GM23338 (cell line): ENCODE measurements at regions not wholly inside any gene's neighbourhood (a gene's known extent, or its start where the extent isn't known, plus 50 kb on each side); places are given as distances from the start of the nearest gene placed in this dataset.
A peak's percentile ranks its signal among the peaks of the same experiment; 100 is the strongest.

Experiments used
- ATAC-seq: fragments of 200-7000 bp; cut with Tn5 transposase; 3 replicates; pipeline ENCODE4 v1.9.1; 2020
- DNase-seq: peaks from one replicate; pipeline ENCODE4 v3.0.0-alpha.2; 2015; ENCODE audit warnings: low spot score
- H2AFZ ChIP-seq: fragments of 200-600 bp; sonication (generic); 2 replicates; pipeline ENCODE4 v1.8.0; 2016; ENCODE audit warnings: antibody characterized with exemption, mild to moderate bottlenecking, moderate library complexity
- H3F3A ChIP-seq: fragments of 200-600 bp; sonication (generic); replicated peaks from 2 replicates; pipeline ENCODE4 v1.8.0; 2017; ENCODE audit warnings: antibody characterized with exemption, mixed run types, low read depth
- H3K27ac ChIP-seq: fragments of 200-600 bp; sonication (generic); 2 replicates; pipeline ENCODE4 v1.6.1; 2016; ENCODE audit warnings: low read depth
- H3K27me3 ChIP-seq: fragments of 200-600 bp; sonication (generic); 2 replicates; pipeline ENCODE4 v1.8.0; 2016; ENCODE audit warnings: mild to moderate bottlenecking, mixed run types, moderate library complexity; ENCODE audit not compliant: insufficient read depth
- H3K36me3 ChIP-seq: fragments of 200-600 bp; sonication (generic); 2 replicates; pipeline ENCODE4 v1.8.0; 2016; ENCODE audit warnings: mild to moderate bottlenecking; ENCODE audit not compliant: insufficient read depth
- H3K4me1 ChIP-seq: fragments of 200-600 bp; sonication (generic); 2 replicates; pipeline ENCODE4 v1.8.0; 2016; ENCODE audit warnings: mild to moderate bottlenecking, moderate library complexity; ENCODE audit not compliant: insufficient read depth
- H3K4me2 ChIP-seq: fragments of 200-600 bp; sonication (generic); 2 replicates; pipeline ENCODE4 v1.7.1; 2017; ENCODE audit warnings: mixed run types
- H3K4me3 ChIP-seq: fragments of 200-600 bp; sonication (generic); 2 replicates; pipeline ENCODE4 v1.6.1; 2016; ENCODE audit warnings: mixed run types
- H3K79me2 ChIP-seq: fragments of 200-600 bp; sonication (generic); replicated peaks from 2 replicates; pipeline ENCODE4 v1.8.0; 2017; ENCODE audit warnings: mild to moderate bottlenecking; ENCODE audit not compliant: insufficient read depth
- H3K9me2 ChIP-seq: fragments of 200-600 bp; sonication (generic); 2 replicates; pipeline ENCODE4 v1.8.0; 2017; ENCODE audit not compliant: insufficient read depth
- H4K20me1 ChIP-seq: fragments of 200-600 bp; sonication (generic); replicated peaks from 2 replicates; pipeline ENCODE4 v1.8.0; 2017; ENCODE audit warnings: mild to moderate bottlenecking; ENCODE audit not compliant: insufficient read depth
- H3K27ac Mint-ChIP-seq: 2 replicates; pipeline ENCODE4 v1.8.0; 2020; ENCODE audit warnings: inconsistent platforms, mild to moderate bottlenecking, moderate library complexity, mixed read lengths
- H3K27me3 Mint-ChIP-seq: 3 replicates; pipeline ENCODE4 v1.8.0; 2022; ENCODE audit warnings: low read depth, mild to moderate bottlenecking, moderate library complexity, mixed read lengths, inconsistent platforms; ENCODE audit not compliant: insufficient read depth, poor library complexity
- H3K36me3 Mint-ChIP-seq: 3 replicates; pipeline ENCODE4 v1.8.0; 2021; ENCODE audit warnings: low read depth, mild to moderate bottlenecking, inconsistent platforms, moderate library complexity, mixed read lengths
- H3K4me1 Mint-ChIP-seq: 3 replicates; pipeline ENCODE4 v1.8.0; 2020; ENCODE audit warnings: mild to moderate bottlenecking, inconsistent platforms, mixed read lengths
- H3K4me3 Mint-ChIP-seq: 3 replicates; pipeline ENCODE4 v1.8.0; 2021; ENCODE audit warnings: moderate library complexity, mild to moderate bottlenecking, inconsistent platforms, mixed read lengths
- H3K9me3 Mint-ChIP-seq: 3 replicates; pipeline ENCODE4 v1.8.0; 2020; ENCODE audit warnings: moderate library complexity, mild to moderate bottlenecking, inconsistent platforms, mixed read lengths
- CREB1 ChIP-seq: fragments of 250-450 bp; sonication (Bioruptor Pico); IDR thresholded peaks from 2 replicates; pipeline ENCODE4 v1.5.0; 2020; ENCODE audit warnings: low read depth, mild to moderate bottlenecking, moderate library complexity
- EZH2 ChIP-seq: fragments of 200-600 bp; sonication (generic); IDR thresholded peaks from one replicate; pipeline ENCODE4 v1.8.0; 2017; ENCODE audit warnings: antibody characterized with exemption, mild to moderate bottlenecking, low read depth; ENCODE audit not compliant: unreplicated experiment
- EZH2phosphoT487 ChIP-seq: fragments of 200-600 bp; sonication (generic); IDR thresholded peaks from one replicate; pipeline ENCODE4 v1.8.1; 2018; ENCODE audit warnings: antibody characterized with exemption; ENCODE audit not compliant: unreplicated experiment
- JUNB ChIP-seq: IDR thresholded peaks from one replicate; pipeline ENCODE4 v1.6.1; 2016; ENCODE audit warnings: antibody characterized with exemption; ENCODE audit not compliant: unreplicated experiment
- NANOG ChIP-seq: IDR thresholded peaks from 2 replicates; pipeline ENCODE4 v1.6.1; 2016; ENCODE audit warnings: antibody characterized with exemption, borderline replicate concordance
- POLR2AphosphoS5 ChIP-seq: IDR thresholded peaks from 2 replicates; pipeline ENCODE4 v1.6.1; 2016; ENCODE audit warnings: antibody characterized with exemption, low read depth
- STAT1 ChIP-seq: IDR thresholded peaks from one replicate; pipeline ENCODE4 v1.6.1; 2016; ENCODE audit warnings: antibody characterized with exemption; ENCODE audit not compliant: unreplicated experiment
- ZNF114 ChIP-seq: fragments of 250-450 bp; sonication (Bioruptor Pico); IDR thresholded peaks from 2 replicates; pipeline ENCODE4 v1.5.0; 2020; ENCODE audit warnings: mild to moderate bottlenecking, moderate library complexity
- ZNF331 ChIP-seq: fragments of 250-450 bp; sonication (Bioruptor Pico); IDR thresholded peaks from 2 replicates; pipeline ENCODE4 v1.5.0; 2020; ENCODE audit warnings: low read depth, mild to moderate bottlenecking, moderate library complexity
- TF ChIP-seq, protein P1 (sequence below): IDR thresholded peaks from 2 replicates; pipeline ENCODE4 v1.6.1; 2016; ENCODE audit warnings: antibody characterized with exemption
- TF ChIP-seq, protein P2 (sequence below): IDR thresholded peaks from one replicate; pipeline ENCODE4 v1.6.1; 2018; ENCODE audit warnings: antibody characterized with exemption; ENCODE audit not compliant: unreplicated experiment
- TF ChIP-seq, protein P3 (sequence below): fragments of 250-450 bp; sonication (Bioruptor Pico); IDR thresholded peaks from 2 replicates; pipeline ENCODE4 v1.5.0; 2020; ENCODE audit warnings: mild to moderate bottlenecking, moderate library complexity
- TF ChIP-seq, protein P4 (sequence below), 2 experiments: fragments of 200-600 bp in 1 of 2; sonication (generic) in 1 of 2; conservative IDR thresholded peaks; 2 replicates each; pipeline versions ENCODE4 v1.5.1 to v1.6.1; 2016 to 2017; ENCODE audit warnings: antibody characterized with exemption in 2 of 2, low read depth in 2 of 2, mild to moderate bottlenecking in 2 of 2, moderate library complexity in 1 of 2

DNA sequence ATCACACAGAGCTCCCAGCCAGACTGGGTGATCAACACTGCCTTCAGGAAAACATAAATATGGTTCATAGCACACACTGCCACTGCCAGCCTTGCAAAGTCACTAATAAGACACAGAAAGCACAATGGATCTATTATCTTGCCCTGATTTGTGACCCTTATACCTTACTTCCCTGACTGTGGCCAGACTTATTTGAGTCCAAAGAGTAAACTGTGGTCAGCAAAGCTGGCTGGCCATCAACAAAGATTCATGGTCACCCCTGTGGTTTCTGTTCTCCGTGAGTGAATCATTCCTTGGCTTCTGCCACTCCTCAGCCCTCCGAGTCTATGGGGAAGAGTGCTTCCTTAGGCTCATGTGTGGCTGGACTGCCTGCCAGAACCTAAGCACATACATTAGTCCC lies 437.7 kb downstream of the RAP2B start:
- Mint-ChIP-seq H3K9me3 (no peaks in the 10 kb centered on the region), H3K4me3 (no peak overlapping the region), H3K27me3 (peaks cover 7% of the 10 kb centered on the region), H3K4me1 (0 out of 3 replicates have a peak, but pooled peaks cover 3% of the 10 kb centered on the region), H3K36me3 (no peaks in the 10 kb centered on the region), H3K27ac (no peak overlapping the region)
- TF ChIP-seq, protein P1, sequence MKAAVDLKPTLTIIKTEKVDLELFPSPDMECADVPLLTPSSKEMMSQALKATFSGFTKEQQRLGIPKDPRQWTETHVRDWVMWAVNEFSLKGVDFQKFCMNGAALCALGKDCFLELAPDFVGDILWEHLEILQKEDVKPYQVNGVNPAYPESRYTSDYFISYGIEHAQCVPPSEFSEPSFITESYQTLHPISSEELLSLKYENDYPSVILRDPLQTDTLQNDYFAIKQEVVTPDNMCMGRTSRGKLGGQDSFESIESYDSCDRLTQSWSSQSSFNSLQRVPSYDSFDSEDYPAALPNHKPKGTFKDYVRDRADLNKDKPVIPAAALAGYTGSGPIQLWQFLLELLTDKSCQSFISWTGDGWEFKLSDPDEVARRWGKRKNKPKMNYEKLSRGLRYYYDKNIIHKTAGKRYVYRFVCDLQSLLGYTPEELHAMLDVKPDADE, result no peak
- no peak for TF ChIP-seq JUNB
- TF ChIP-seq ZNF331, result no peak
- TF ChIP-seq EZH2phosphoT487, result no peak
- TF ChIP-seq ZNF114 (CRISPR knock-in tag), result no peak
- TF ChIP-seq, protein P2, sequence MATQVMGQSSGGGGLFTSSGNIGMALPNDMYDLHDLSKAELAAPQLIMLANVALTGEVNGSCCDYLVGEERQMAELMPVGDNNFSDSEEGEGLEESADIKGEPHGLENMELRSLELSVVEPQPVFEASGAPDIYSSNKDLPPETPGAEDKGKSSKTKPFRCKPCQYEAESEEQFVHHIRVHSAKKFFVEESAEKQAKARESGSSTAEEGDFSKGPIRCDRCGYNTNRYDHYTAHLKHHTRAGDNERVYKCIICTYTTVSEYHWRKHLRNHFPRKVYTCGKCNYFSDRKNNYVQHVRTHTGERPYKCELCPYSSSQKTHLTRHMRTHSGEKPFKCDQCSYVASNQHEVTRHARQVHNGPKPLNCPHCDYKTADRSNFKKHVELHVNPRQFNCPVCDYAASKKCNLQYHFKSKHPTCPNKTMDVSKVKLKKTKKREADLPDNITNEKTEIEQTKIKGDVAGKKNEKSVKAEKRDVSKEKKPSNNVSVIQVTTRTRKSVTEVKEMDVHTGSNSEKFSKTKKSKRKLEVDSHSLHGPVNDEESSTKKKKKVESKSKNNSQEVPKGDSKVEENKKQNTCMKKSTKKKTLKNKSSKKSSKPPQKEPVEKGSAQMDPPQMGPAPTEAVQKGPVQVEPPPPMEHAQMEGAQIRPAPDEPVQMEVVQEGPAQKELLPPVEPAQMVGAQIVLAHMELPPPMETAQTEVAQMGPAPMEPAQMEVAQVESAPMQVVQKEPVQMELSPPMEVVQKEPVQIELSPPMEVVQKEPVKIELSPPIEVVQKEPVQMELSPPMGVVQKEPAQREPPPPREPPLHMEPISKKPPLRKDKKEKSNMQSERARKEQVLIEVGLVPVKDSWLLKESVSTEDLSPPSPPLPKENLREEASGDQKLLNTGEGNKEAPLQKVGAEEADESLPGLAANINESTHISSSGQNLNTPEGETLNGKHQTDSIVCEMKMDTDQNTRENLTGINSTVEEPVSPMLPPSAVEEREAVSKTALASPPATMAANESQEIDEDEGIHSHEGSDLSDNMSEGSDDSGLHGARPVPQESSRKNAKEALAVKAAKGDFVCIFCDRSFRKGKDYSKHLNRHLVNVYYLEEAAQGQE, result no peak
- TF ChIP-seq STAT1, result no peak
- no peak for TF ChIP-seq CREB1 (CRISPR knock-in tag)
- TF ChIP-seq NANOG, result no peak
- TF ChIP-seq EZH2, result no peak
- no peak for TF ChIP-seq POLR2AphosphoS5
- TF ChIP-seq, protein P3, sequence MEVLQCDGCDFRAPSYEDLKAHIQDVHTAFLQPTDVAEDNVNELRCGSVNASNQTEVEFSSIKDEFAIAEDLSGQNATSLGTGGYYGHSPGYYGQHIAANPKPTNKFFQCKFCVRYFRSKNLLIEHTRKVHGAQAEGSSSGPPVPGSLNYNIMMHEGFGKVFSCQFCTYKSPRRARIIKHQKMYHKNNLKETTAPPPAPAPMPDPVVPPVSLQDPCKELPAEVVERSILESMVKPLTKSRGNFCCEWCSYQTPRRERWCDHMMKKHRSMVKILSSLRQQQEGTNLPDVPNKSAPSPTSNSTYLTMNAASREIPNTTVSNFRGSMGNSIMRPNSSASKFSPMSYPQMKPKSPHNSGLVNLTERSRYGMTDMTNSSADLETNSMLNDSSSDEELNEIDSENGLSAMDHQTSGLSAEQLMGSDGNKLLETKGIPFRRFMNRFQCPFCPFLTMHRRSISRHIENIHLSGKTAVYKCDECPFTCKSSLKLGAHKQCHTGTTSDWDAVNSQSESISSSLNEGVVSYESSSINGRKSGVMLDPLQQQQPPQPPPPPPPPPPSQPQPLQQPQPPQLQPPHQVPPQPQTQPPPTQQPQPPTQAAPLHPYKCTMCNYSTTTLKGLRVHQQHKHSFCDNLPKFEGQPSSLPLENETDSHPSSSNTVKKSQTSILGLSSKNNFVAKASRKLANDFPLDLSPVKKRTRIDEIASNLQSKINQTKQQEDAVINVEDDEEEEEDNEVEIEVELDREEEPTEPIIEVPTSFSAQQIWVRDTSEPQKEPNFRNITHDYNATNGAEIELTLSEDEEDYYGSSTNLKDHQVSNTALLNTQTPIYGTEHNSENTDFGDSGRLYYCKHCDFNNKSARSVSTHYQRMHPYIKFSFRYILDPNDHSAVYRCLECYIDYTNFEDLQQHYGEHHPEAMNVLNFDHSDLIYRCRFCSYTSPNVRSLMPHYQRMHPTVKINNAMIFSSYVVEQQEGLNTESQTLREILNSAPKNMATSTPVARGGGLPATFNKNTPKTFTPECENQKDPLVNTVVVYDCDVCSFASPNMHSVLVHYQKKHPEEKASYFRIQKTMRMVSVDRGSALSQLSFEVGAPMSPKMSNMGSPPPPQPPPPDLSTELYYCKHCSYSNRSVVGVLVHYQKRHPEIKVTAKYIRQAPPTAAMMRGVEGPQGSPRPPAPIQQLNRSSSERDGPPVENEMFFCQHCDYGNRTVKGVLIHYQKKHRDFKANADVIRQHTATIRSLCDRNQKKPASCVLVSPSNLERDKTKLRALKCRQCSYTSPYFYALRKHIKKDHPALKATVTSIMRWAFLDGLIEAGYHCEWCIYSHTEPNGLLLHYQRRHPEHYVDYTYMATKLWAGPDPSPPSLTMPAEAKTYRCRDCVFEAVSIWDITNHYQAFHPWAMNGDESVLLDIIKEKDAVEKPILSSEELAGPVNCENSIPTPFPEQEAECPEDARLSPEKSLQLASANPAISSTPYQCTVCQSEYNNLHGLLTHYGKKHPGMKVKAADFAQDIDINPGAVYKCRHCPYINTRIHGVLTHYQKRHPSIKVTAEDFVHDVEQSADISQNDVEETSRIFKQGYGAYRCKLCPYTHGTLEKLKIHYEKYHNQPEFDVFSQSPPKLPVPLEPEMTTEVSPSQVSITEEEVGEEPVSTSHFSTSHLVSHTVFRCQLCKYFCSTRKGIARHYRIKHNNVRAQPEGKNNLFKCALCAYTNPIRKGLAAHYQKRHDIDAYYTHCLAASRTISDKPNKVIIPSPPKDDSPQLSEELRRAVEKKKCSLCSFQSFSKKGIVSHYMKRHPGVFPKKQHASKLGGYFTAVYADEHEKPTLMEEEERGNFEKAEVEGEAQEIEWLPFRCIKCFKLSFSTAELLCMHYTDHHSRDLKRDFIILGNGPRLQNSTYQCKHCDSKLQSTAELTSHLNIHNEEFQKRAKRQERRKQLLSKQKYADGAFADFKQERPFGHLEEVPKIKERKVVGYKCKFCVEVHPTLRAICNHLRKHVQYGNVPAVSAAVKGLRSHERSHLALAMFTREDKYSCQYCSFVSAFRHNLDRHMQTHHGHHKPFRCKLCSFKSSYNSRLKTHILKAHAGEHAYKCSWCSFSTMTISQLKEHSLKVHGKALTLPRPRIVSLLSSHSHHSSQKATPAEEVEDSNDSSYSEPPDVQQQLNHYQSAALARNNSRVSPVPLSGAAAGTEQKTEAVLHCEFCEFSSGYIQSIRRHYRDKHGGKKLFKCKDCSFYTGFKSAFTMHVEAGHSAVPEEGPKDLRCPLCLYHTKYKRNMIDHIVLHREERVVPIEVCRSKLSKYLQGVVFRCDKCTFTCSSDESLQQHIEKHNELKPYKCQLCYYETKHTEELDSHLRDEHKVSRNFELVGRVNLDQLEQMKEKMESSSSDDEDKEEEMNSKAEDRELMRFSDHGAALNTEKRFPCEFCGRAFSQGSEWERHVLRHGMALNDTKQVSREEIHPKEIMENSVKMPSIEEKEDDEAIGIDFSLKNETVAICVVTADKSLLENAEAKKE (CRISPR knock-in tag), result no peak
- TF ChIP-seq, protein P4, sequence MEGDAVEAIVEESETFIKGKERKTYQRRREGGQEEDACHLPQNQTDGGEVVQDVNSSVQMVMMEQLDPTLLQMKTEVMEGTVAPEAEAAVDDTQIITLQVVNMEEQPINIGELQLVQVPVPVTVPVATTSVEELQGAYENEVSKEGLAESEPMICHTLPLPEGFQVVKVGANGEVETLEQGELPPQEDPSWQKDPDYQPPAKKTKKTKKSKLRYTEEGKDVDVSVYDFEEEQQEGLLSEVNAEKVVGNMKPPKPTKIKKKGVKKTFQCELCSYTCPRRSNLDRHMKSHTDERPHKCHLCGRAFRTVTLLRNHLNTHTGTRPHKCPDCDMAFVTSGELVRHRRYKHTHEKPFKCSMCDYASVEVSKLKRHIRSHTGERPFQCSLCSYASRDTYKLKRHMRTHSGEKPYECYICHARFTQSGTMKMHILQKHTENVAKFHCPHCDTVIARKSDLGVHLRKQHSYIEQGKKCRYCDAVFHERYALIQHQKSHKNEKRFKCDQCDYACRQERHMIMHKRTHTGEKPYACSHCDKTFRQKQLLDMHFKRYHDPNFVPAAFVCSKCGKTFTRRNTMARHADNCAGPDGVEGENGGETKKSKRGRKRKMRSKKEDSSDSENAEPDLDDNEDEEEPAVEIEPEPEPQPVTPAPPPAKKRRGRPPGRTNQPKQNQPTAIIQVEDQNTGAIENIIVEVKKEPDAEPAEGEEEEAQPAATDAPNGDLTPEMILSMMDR (conservative IDR thresholded peaks at IDR 0.05; ENCODE audit: low read depth in 2 of 2), result no peak
- ATAC-seq, result no peak
- H3K79me2 ChIP-seq, result no peaks in the 10 kb centered on the region
- H3F3A ChIP-seq, result no peaks in the 10 kb centered on the region
- no peak overlapping the region for H3K27ac ChIP-seq
- H3K4me3 ChIP-seq, result no peak overlapping the region
- no peak overlapping the region for H3K4me2 ChIP-seq
- H3K27me3 ChIP-seq, result no peaks in the 10 kb centered on the region
- DNase-seq, result no peak
- peak overlapping the region; percentile 67; the same call in 1 of the 2 replicates for H2AFZ ChIP-seq
- H3K36me3 ChIP-seq, result no peaks in the 10 kb centered on the region
- H3K4me1 ChIP-seq, result no peaks in the 10 kb centered on the region
- no peaks in the 10 kb centered on the region for H4K20me1 ChIP-seq
- H3K9me2 ChIP-seq, result no peaks in the 10 kb centered on the region
